HEK293 (cell line): ENCODE measurements at regions not wholly inside any gene's neighbourhood (a gene's known extent, or its start where the extent isn't known, plus 50 kb on each side); places are given as distances from the start of the nearest gene placed in this dataset.
A peak's percentile ranks its signal among the peaks of the same experiment; 100 is the strongest.

Experiments used
- CTCF ChIA-PET: fragments of 350-600 bp; formaldehyde crosslinking; extraction: SDS; loops from one replicate; lab custom pipeline; 2021; ENCODE audit warnings: antibody characterized with exemption; lab: Yijun Ruan, JAX
- POLR2A ChIA-PET: fragments of 300-600 bp; formaldehyde crosslinking; extraction: SDS; loops from one replicate; lab custom pipeline; 2020; ENCODE audit warnings: antibody characterized with exemption, inconsistent platforms; lab: Yijun Ruan, JAX
- H3K27ac ChIP-seq: fragments of 200-500 bp; sonication (Bioruptor generic); 2 replicates; pipeline ENCODE4 v1.5.1; 2014; ENCODE audit warnings: low read depth, low read length, control low read depth, inconsistent platforms; ENCODE audit errors: extremely low read depth
- H3K36me3 ChIP-seq, 2 experiments: fragments of 200-500 bp in 1 of 2; sonication (Bioruptor generic) in 1 of 2; 1 replicate in 1 of 2; 2 replicates in 1 of 2; pipeline ENCODE4 v1.5.1; 2014 to 2017; ENCODE audit warnings: inconsistent platforms in 2 of 2, low read length in 2 of 2; ENCODE audit not compliant: control insufficient read depth in 2 of 2, insufficient read depth in 1 of 2
- H3K4me1 ChIP-seq: fragments of 200-500 bp; sonication (Bioruptor generic); 2 replicates; pipeline ENCODE4 v1.5.1; 2014; ENCODE audit warnings: mild to moderate bottlenecking, low read length, inconsistent platforms; ENCODE audit not compliant: control insufficient read depth, insufficient read depth
- H3K4me3 ChIP-seq: 2 replicates; pipeline ENCODE4 v1.5.1; 2011; ENCODE audit warnings: low read depth, mild to moderate bottlenecking, control low read depth, low read length, moderate library complexity
- H3K9me3 ChIP-seq: fragments of 200-500 bp; sonication (Bioruptor generic); 2 replicates; pipeline ENCODE4 v1.5.1; 2014; ENCODE audit warnings: low read depth, low read length, inconsistent platforms; ENCODE audit not compliant: control insufficient read depth, insufficient read depth
- BCL11A ChIP-seq: fragments of 450-650 bp; formaldehyde crosslinking; IDR thresholded peaks from 2 replicates; pipeline ENCODE4 v1.5.1; 2016; ENCODE audit warnings: low read depth, missing biosample characterization, missing genetic modification characterization
- CTCF ChIP-seq: fragments of 450-650 bp; formaldehyde crosslinking; IDR thresholded peaks from 2 replicates; pipeline ENCODE4 v1.5.1; 2016; ENCODE audit warnings: missing biosample characterization, missing genetic modification characterization
- MZF1 ChIP-seq: fragments of 450-650 bp; formaldehyde crosslinking; IDR thresholded peaks from 2 replicates; pipeline ENCODE4 v1.5.1; 2017; ENCODE audit warnings: missing biosample characterization, missing genetic modification characterization, borderline replicate concordance
- PRDM4 ChIP-seq: fragments of 450-650 bp; formaldehyde crosslinking; IDR thresholded peaks from 2 replicates; pipeline ENCODE4 v1.5.1; 2017; ENCODE audit warnings: missing biosample characterization, missing genetic modification characterization
- ZNF18 ChIP-seq: fragments of 450-650 bp; formaldehyde crosslinking; IDR thresholded peaks from 2 replicates; pipeline ENCODE4 v1.5.1; 2016; ENCODE audit warnings: missing biosample characterization, missing genetic modification characterization
- ZNF23 ChIP-seq: fragments of 450-650 bp; formaldehyde crosslinking; IDR thresholded peaks from 2 replicates; pipeline ENCODE4 v1.5.1; 2016; ENCODE audit warnings: missing biosample characterization, missing genetic modification characterization, borderline replicate concordance
- ZNF433 ChIP-seq: fragments of 450-650 bp; formaldehyde crosslinking; IDR thresholded peaks from 2 replicates; pipeline ENCODE4 v1.5.1; 2016; ENCODE audit warnings: missing biosample characterization, missing genetic modification characterization, low read depth
- ZNF513 ChIP-seq: fragments of 450-650 bp; IDR thresholded peaks from 2 replicates; pipeline ENCODE4 v1.5.1; 2018; ENCODE audit warnings: missing biosample characterization, missing genetic modification characterization
- ZNF580 ChIP-seq: fragments of 450-650 bp; formaldehyde crosslinking; IDR thresholded peaks from 2 replicates; pipeline ENCODE4 v1.5.1; 2016; ENCODE audit warnings: missing biosample characterization, missing genetic modification characterization
- ZNF654 ChIP-seq: fragments of 450-650 bp; formaldehyde crosslinking; IDR thresholded peaks from 2 replicates; pipeline ENCODE4 v1.5.1; 2016; ENCODE audit warnings: low read depth, missing biosample characterization, missing genetic modification characterization

GRCh38 chr3:117407317-117407716 lies 697.7 kb downstream of the TUSC7 start:
- POLR2A ChIA-PET = no interaction called here
- CTCF ChIA-PET = interaction anchor here (0.6 to 1.5 kb wide), 5 partner anchors 13 to 410 kb away, joined by 3 to 4 read pairs (median 3); no protein-coding TSS in a partner anchor
- Histone ChIP-seq H3K4me1 (no peaks in the 10 kb centered on the region), H3K9me3 (no peaks in the 10 kb centered on the region), H3K36me3 (no peaks in the 10 kb centered on the region), H3K4me3 (no peak overlapping the region), H3K27ac (no peak overlapping the region)
- TF ChIP-seq ZNF433 (tag by site-specific recombination) (no peak), ZNF654 (peak; percentile 16; the same call in 1 of the 2 replicates)

- H3K9me3 ChIP-seq = no peaks in the 10 kb centered on the region
- no peaks in the 10 kb centered on the region for H3K36me3 ChIP-seq
- TF ChIP-seq ZNF23 = no peak
- no peak for TF ChIP-seq BCL11A (tag by site-specific recombination)
- TF ChIP-seq MZF1 (tag by site-specific recombination) = no peak
- TF ChIP-seq CTCF = no peak
- CTCF ChIA-PET = no interaction called here
- POLR2A ChIA-PET = no interaction called here
- H3K27ac ChIP-seq = no peak overlapping the region
- H3K4me1 ChIP-seq = no peaks in the 10 kb centered on the region
- no peak overlapping the region for H3K4me3 ChIP-seq
These were observed 699.2 kb downstream of the TUSC7 start for GRCh38 chr3:117408811-117409210.

GRCh38 chr3:117409256-117409655 lies 699.7 kb downstream of the TUSC7 start:
- POLR2A ChIA-PET = no interaction called here

More at GRCh38 chr3:117409256-117409655, 699.7 kb downstream of the TUSC7 start:
- H3K27ac ChIP-seq = no peak overlapping the region
- CTCF ChIA-PET = no interaction called here
- H3K9me3 ChIP-seq = no peaks in the 10 kb centered on the region
- no peaks in the 10 kb centered on the region for H3K4me1 ChIP-seq
- no peak for TF ChIP-seq ZNF580 (tag by site-specific recombination)
- no peak for TF ChIP-seq ZNF18
- peak; percentile 84 for TF ChIP-seq ZNF513 (tag by site-specific recombination)
- TF ChIP-seq PRDM4 (tag by site-specific recombination) = no peak
- H3K36me3 ChIP-seq = no peaks in the 10 kb centered on the region
- H3K4me3 ChIP-seq = no peak overlapping the region
